K562 (cell line): ENCODE measurements at regions not wholly inside any gene's neighbourhood (a gene's known extent, or its start where the extent isn't known, plus 50 kb on each side); places are given as distances from the start of the nearest gene placed in this dataset.

ENCODE experiments used
- ARHGAP35 ChIP-seq: fragments of 450-650 bp; IDR thresholded peaks from 2 replicates; pipeline ENCODE4 v1.6.1; 2018; ENCODE audit not compliant: partially characterized antibody
- CBFB ChIP-seq: sonication (generic); formaldehyde crosslinking; IDR thresholded peaks from 2 replicates; pipeline ENCODE4 v1.4.0; 2020; ENCODE audit warnings: mild to moderate bottlenecking, missing genetic modification reagents
- DIDO1 ChIP-seq: fragments of 450-650 bp; IDR thresholded peaks from 2 replicates; pipeline ENCODE4 v1.6.1; 2016; ENCODE audit warnings: low read depth, missing biosample characterization, missing genetic modification characterization
- FOXK2 ChIP-seq, 2 experiments: fragments of 450-650 bp; IDR thresholded peaks in 1 of 2; conservative IDR thresholded peaks in 1 of 2; 2 replicates each; pipeline ENCODE4 v1.6.1; 2016; ENCODE audit warnings: low read depth in 2 of 2, mild to moderate bottlenecking in 1 of 2
- GATAD2A ChIP-seq: fragments of 450-650 bp; IDR thresholded peaks from 2 replicates; pipeline ENCODE4 v1.6.1; 2017
- HDAC2 ChIP-seq: fragments of 450-650 bp; IDR thresholded peaks from 2 replicates; pipeline ENCODE4 v1.6.1; 2016; ENCODE audit warnings: mild to moderate bottlenecking
- MXI1 ChIP-seq: IDR thresholded peaks from 2 replicates; pipeline ENCODE4 v1.6.1; 2011; ENCODE audit warnings: low read depth, mild to moderate bottlenecking, improper control_type of control experiment, low read length
- RBM22 ChIP-seq: fragments of 200-400 bp; formaldehyde crosslinking; IDR thresholded peaks from 2 replicates; pipeline ENCODE4 v1.6.1; 2018; ENCODE audit warnings: low read length, low read depth; ENCODE audit not compliant: poor library complexity, severe bottlenecking
- ZBTB8A ChIP-seq: fragments of 450-650 bp; IDR thresholded peaks from 2 replicates; pipeline ENCODE4 v1.6.1; 2018; ENCODE audit warnings: mild to moderate bottlenecking, moderate library complexity; ENCODE audit not compliant: partially characterized antibody
- ZNF644 ChIP-seq: fragments of 200-800 bp; sonication (Bioruptor generic); IDR thresholded peaks from 2 replicates; pipeline ENCODE4 v1.6.1; 2016; ENCODE audit warnings: low read depth, missing genetic modification characterization, missing compliant biosample characterization
- TF ChIP-seq, protein P1 (sequence below): sonication (generic); formaldehyde crosslinking; IDR thresholded peaks from 2 replicates; pipeline ENCODE4 v1.9.0; 2022; ENCODE audit warnings: mild to moderate bottlenecking, missing genetic modification reagents
- TF ChIP-seq, protein P2 (sequence below), 3 experiments: IDR thresholded peaks in 2 of 3; conservative IDR thresholded peaks in 1 of 3; 2 replicates each; pipeline ENCODE4 v1.5.1; 2011 to 2012; ENCODE audit warnings: low read length in 3 of 3, mild to moderate bottlenecking in 3 of 3, control low read depth in 2 of 3, improper control_type of control experiment in 1 of 3, inconsistent platforms in 1 of 3, low read depth in 1 of 3, mixed read lengths in 1 of 3, moderate library complexity in 1 of 3; ENCODE audit not compliant: insufficient read depth in 2 of 3
- TF ChIP-seq, protein P3 (sequence below): fragments of 200-400 bp; formaldehyde crosslinking; IDR thresholded peaks from 2 replicates; pipeline ENCODE4 v1.6.1; 2017; ENCODE audit warnings: mild to moderate bottlenecking, low read depth, low read length, moderate library complexity
- TF ChIP-seq, protein P4 (sequence below): fragments of 450-650 bp; formaldehyde crosslinking; IDR thresholded peaks from 2 replicates; pipeline ENCODE4 v1.4.0; 2020; ENCODE audit warnings: mild to moderate bottlenecking, moderate library complexity

DNA sequence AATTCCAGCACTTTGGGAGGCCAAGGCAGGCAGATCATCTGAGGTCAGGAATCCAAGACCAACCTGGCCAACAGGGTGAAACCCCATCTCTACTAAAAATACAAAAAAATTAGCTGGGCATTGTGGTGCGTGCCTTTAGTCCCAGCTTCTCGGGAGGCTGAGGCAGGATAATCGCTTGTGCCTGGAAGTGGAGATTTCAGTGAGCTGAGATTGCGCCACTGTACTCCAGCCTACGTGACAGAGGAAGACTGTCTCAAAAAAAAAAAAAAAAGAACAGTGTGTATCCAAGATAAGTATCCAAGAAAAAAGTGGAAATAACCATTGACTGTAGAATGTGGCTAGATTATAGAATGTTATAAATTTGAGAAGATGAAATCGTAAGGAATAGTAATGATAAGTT lies 142.1 kb downstream of the FAM124B start:
- TF ChIP-seq, protein P1, sequence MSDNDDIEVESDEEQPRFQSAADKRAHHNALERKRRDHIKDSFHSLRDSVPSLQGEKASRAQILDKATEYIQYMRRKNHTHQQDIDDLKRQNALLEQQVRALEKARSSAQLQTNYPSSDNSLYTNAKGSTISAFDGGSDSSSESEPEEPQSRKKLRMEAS (CRISPR knock-in tag): no peak
- no peak for TF ChIP-seq HDAC2
- no peak for TF ChIP-seq ZNF644 (tag)
- no peak for TF ChIP-seq ARHGAP35
- TF ChIP-seq, protein P2, sequence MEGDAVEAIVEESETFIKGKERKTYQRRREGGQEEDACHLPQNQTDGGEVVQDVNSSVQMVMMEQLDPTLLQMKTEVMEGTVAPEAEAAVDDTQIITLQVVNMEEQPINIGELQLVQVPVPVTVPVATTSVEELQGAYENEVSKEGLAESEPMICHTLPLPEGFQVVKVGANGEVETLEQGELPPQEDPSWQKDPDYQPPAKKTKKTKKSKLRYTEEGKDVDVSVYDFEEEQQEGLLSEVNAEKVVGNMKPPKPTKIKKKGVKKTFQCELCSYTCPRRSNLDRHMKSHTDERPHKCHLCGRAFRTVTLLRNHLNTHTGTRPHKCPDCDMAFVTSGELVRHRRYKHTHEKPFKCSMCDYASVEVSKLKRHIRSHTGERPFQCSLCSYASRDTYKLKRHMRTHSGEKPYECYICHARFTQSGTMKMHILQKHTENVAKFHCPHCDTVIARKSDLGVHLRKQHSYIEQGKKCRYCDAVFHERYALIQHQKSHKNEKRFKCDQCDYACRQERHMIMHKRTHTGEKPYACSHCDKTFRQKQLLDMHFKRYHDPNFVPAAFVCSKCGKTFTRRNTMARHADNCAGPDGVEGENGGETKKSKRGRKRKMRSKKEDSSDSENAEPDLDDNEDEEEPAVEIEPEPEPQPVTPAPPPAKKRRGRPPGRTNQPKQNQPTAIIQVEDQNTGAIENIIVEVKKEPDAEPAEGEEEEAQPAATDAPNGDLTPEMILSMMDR (IDR thresholded peaks at IDR 0.05 in 2 of 3, conservative IDR thresholded peaks at IDR 0.05 in 1 of 3; ENCODE audit: insufficient read depth in 2 of 3, low read depth in 1 of 3, low read length in 3 of 3): no peak
- TF ChIP-seq MXI1: no peak
- no peak for TF ChIP-seq CBFB (CRISPR knock-in tag)
- TF ChIP-seq GATAD2A: no peak
- TF ChIP-seq, protein P3, sequence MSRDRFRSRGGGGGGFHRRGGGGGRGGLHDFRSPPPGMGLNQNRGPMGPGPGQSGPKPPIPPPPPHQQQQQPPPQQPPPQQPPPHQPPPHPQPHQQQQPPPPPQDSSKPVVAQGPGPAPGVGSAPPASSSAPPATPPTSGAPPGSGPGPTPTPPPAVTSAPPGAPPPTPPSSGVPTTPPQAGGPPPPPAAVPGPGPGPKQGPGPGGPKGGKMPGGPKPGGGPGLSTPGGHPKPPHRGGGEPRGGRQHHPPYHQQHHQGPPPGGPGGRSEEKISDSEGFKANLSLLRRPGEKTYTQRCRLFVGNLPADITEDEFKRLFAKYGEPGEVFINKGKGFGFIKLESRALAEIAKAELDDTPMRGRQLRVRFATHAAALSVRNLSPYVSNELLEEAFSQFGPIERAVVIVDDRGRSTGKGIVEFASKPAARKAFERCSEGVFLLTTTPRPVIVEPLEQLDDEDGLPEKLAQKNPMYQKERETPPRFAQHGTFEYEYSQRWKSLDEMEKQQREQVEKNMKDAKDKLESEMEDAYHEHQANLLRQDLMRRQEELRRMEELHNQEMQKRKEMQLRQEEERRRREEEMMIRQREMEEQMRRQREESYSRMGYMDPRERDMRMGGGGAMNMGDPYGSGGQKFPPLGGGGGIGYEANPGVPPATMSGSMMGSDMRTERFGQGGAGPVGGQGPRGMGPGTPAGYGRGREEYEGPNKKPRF: no peak
- TF ChIP-seq, protein P4, sequence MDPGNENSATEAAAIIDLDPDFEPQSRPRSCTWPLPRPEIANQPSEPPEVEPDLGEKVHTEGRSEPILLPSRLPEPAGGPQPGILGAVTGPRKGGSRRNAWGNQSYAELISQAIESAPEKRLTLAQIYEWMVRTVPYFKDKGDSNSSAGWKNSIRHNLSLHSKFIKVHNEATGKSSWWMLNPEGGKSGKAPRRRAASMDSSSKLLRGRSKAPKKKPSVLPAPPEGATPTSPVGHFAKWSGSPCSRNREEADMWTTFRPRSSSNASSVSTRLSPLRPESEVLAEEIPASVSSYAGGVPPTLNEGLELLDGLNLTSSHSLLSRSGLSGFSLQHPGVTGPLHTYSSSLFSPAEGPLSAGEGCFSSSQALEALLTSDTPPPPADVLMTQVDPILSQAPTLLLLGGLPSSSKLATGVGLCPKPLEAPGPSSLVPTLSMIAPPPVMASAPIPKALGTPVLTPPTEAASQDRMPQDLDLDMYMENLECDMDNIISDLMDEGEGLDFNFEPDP (CRISPR knock-in tag): no peak
- no peak for TF ChIP-seq FOXK2 (conservative IDR thresholded peaks at IDR 0.05 in 1 of 2, IDR thresholded peaks at IDR 0.05 in 1 of 2; ENCODE audit: low read depth in 2 of 2)
- TF ChIP-seq ZBTB8A: no peak
- no peak for TF ChIP-seq DIDO1 (tag)
- TF ChIP-seq RBM22: no peak
